B cell (primary cell): ENCODE measurements at regions not wholly inside any gene's neighbourhood (a gene's known extent, or its start where the extent isn't known, plus 50 kb on each side); places are given as distances from the start of the nearest gene placed in this dataset.

ENCODE experiments used
- ATAC-seq: fragments of 200-7000 bp; cut with Tn5 transposase; one replicate; pipeline ENCODE4 v1.10.0; 2021; ENCODE audit warnings: low read depth, mild to moderate bottlenecking, moderate number of reproducible peaks, moderate library complexity
- CTCF ChIA-PET: fragments of 350-600 bp; sonication (Branson Sonifier 250); formaldehyde crosslinking; loops from one replicate; lab custom pipeline; 2021; ENCODE audit warnings: antibody characterized with exemption, inconsistent platforms; lab: Charles Lee
- POLR2A ChIA-PET: fragments of 350-600 bp; sonication (Branson Sonifier 250); formaldehyde crosslinking; loops from one replicate; lab custom pipeline; 2021; ENCODE audit warnings: antibody characterized with exemption; lab: Charles Lee
- DNase-seq: peaks from one replicate; pipeline ENCODE4 v3.0.0; 2013
- H2AFZ ChIP-seq: 2 replicates; pipeline ENCODE4 v1.6.1; 2012; ENCODE audit warnings: mild to moderate bottlenecking, low read depth, low read length; ENCODE audit not compliant: insufficient read depth, poor library complexity, severe bottlenecking
- H3K27ac ChIP-seq, 2 donors: 1 replicate in 1 of 2; 2 replicates in 1 of 2; pipeline ENCODE4 v1.5.1; 2012 to 2013; ENCODE audit warnings: low read length in 2 of 2, mild to moderate bottlenecking in 2 of 2, moderate library complexity in 1 of 2
- H3K27me3 ChIP-seq, 4 experiments: fragments of 200-600 bp in 1 of 4; sonication (generic) in 1 of 4; replicated peaks in 1 of 4; 1 replicate in 2 of 4; 2 replicates in 2 of 4; pipeline versions ENCODE4 v1.6.1 to v1.7.0; 2013 to 2016; ENCODE audit warnings: low read length in 3 of 4, mild to moderate bottlenecking in 2 of 4, mixed read lengths in 1 of 4, moderate library complexity in 1 of 4; ENCODE audit not compliant: insufficient read depth in 4 of 4, control insufficient read depth in 3 of 4; ENCODE audit errors: control extremely low read depth in 1 of 4
- H3K36me3 ChIP-seq, 2 experiments: replicated peaks in 1 of 2; 1 replicate in 1 of 2; 2 replicates in 1 of 2; pipeline versions ENCODE4 v1.6.1 to v1.7.1; 2013; ENCODE audit warnings: low read length in 1 of 2; ENCODE audit not compliant: insufficient read depth in 2 of 2, control insufficient read depth in 1 of 2; ENCODE audit errors: control extremely low read depth in 1 of 2, extremely low read depth in 1 of 2
- H3K4me1 ChIP-seq, 2 donors: fragments of 200-600 bp in 1 of 2; sonication (generic) in 1 of 2; 1 replicate in 1 of 2; 2 replicates in 1 of 2; pipeline versions ENCODE4 v1.5.1 to v1.6.1; 2013 to 2017; ENCODE audit warnings: low read length in 2 of 2; ENCODE audit not compliant: control insufficient read depth in 2 of 2, insufficient read depth in 2 of 2
- H3K4me2 ChIP-seq: replicated peaks from 2 replicates; pipeline ENCODE3; 2012; ENCODE audit warnings: mild to moderate bottlenecking, low read depth, low read length; ENCODE audit not compliant: poor library complexity, severe bottlenecking
- H3K4me3 ChIP-seq, 5 experiments: fragments of 200-600 bp in 1 of 5; sonication (generic) in 1 of 5; 1 replicate in 3 of 5; 2 replicates in 2 of 5; pipeline versions ENCODE4 v1.5.1 to v1.7.0; 2011 to 2016; ENCODE audit warnings: low read length in 4 of 5, mild to moderate bottlenecking in 4 of 5, low read depth in 2 of 5, control low read depth in 1 of 5, moderate library complexity in 1 of 5; ENCODE audit not compliant: insufficient read depth in 1 of 5; ENCODE audit errors: control extremely low read depth in 1 of 5, extremely low read depth in 1 of 5
- H3K79me2 ChIP-seq: fragments of 200-600 bp; sonication (generic); one replicate; pipeline ENCODE4 v1.6.0; 2016; ENCODE audit warnings: low read length; ENCODE audit not compliant: control insufficient read depth, insufficient read depth
- H3K9ac ChIP-seq: fragments of 200-600 bp; sonication (generic); 2 replicates; pipeline ENCODE4 v1.6.1; 2017; ENCODE audit warnings: mild to moderate bottlenecking, low read length, moderate library complexity
- H3K9me3 ChIP-seq, 3 donors: one replicate each; pipeline versions ENCODE4 v1.6.1 to v1.7.1; 2013; ENCODE audit warnings: low read length in 2 of 3; ENCODE audit not compliant: control insufficient read depth in 2 of 3, insufficient read depth in 1 of 3; ENCODE audit errors: control extremely low read depth in 1 of 3
- H4K20me1 ChIP-seq: 2 replicates; pipeline ENCODE4 v1.6.0; 2012; ENCODE audit warnings: mild to moderate bottlenecking, low read length; ENCODE audit not compliant: insufficient read depth, control insufficient read depth, poor library complexity, severe bottlenecking
- H3K27ac Mint-ChIP-seq: one replicate; pipeline ENCODE4 v1.8.0; 2021; ENCODE audit warnings: mixed read lengths
- H3K27me3 Mint-ChIP-seq: one replicate; pipeline ENCODE4 v1.8.0; 2021; ENCODE audit warnings: mixed read lengths
- H3K4me1 Mint-ChIP-seq: one replicate; pipeline ENCODE4 v1.8.0; 2021; ENCODE audit warnings: mixed read lengths
- H3K4me3 Mint-ChIP-seq: one replicate; pipeline ENCODE4 v1.8.0; 2021; ENCODE audit warnings: mixed read lengths
- H3K9me3 Mint-ChIP-seq: one replicate; pipeline ENCODE4 v1.8.0; 2022; ENCODE audit warnings: mixed read lengths; ENCODE audit not compliant: insufficient read depth
- CTCF ChIP-seq: fragments of 200-600 bp; IDR thresholded peaks from one replicate; pipeline ENCODE4 v1.8.0; 2022; ENCODE audit warnings: antibody characterized with exemption, mild to moderate bottlenecking
- EZH2 ChIP-seq: IDR thresholded peaks from 2 replicates; pipeline ENCODE4 v1.6.1; 2012; ENCODE audit warnings: borderline replicate concordance, low read depth, mild to moderate bottlenecking, moderate library complexity, low read length; ENCODE audit not compliant: insufficient read depth, poor library complexity, severe bottlenecking
- WGBS: methylation state at CpG from one replicate; pipeline ENCODE4 v1.1.5; 2013; ENCODE audit warnings: missing lambda C conversion rate; ENCODE audit not compliant: insufficient coverage; 5-methylcytosine and 5-hydroxymethylcytosine counted together
- intact Hi-C: fragments of 100-400 bp; cut with micrococcal nuclease; formaldehyde crosslinking; loops from one replicate; pipeline ENCODE4 v1.10.0; 2022

GRCh38 chr13:31031482-31031881 lies 99.0 kb downstream of the TEX26 start:
- Mint-ChIP-seq H3K4me1 (no peaks in the 10 kb centered on the region), H3K27ac (no peak overlapping the region), H3K27me3 (peaks cover 47% of the 10 kb centered on the region), H3K9me3 (no peaks in the 10 kb centered on the region), H3K4me3 (no peak overlapping the region)
- no peak for TF ChIP-seq EZH2
- TF ChIP-seq CTCF: no peak
- no peaks in the 10 kb centered on the region for H3K36me3 ChIP-seq
- H3K4me3 ChIP-seq: no peak overlapping the region
- H3K27ac ChIP-seq: no peak overlapping the region
- H3K9me3 ChIP-seq: peaks cover 0 to 2% (median 0%) of the 10 kb centered on the region in 3 donors
- H2AFZ ChIP-seq: no peak overlapping the region
- intact Hi-C loops: no loop called here
- DNase-seq (no peak), ATAC-seq (no peak)
- H3K4me1 ChIP-seq: no peaks in the 10 kb centered on the region
- H3K9ac ChIP-seq: no peak overlapping the region
- POLR2A ChIA-PET: no interaction called here
- H3K4me2 ChIP-seq: no peak overlapping the region
- H3K79me2 ChIP-seq: no peaks in the 10 kb centered on the region
- peaks cover 0 to 4% (median 0%) of the 10 kb centered on the region in 4 experiments for H3K27me3 ChIP-seq
- H4K20me1 ChIP-seq: no peaks in the 10 kb centered on the region
- 79% methylated on average over 2 of the region's 6 CpGs for WGBS
- CTCF ChIA-PET: interaction anchor here (1.7 kb wide), 1 partner anchor 13 kb away, joined by 7 read pairs; no protein-coding TSS in a partner anchor

DNA sequence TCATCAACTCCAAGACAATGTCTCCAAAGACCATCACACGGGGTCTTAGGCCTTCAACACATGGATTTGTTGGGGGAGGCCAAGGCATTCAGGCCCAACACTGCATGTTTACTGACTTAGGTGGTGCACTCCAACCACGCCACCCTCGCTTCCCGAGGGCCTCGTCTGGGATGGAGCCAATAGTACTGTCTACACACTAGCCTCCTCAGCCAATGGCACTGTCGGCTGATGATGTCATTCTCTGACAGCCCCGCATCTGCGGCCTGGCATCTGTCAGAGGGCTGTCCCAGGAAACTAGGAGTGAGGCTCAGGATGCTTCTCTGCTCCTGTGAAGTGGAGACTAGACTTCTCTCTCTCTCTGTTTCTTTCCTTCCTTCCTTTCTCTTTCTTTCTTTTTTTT lies 96.6 kb downstream of the TEX26 start:
- H4K20me1 ChIP-seq: no peaks in the 10 kb centered on the region
- H3K27ac ChIP-seq: no peak overlapping the region
- TF ChIP-seq CTCF (no peak), EZH2 (no peak)
- intact Hi-C loops: no loop called here
- peaks cover 0 to 2% (median 0%) of the 10 kb centered on the region in 3 donors for H3K9me3 ChIP-seq
- H3K27ac Mint-ChIP-seq: no peak overlapping the region
- WGBS: 78% methylated on average over 6 of the region's 8 CpGs
- no peak for ATAC-seq
- H3K4me3 Mint-ChIP-seq: no peak overlapping the region
- DNase-seq: no peak
- no peaks in the 10 kb centered on the region for H3K4me1 ChIP-seq
- H2AFZ ChIP-seq: no peak overlapping the region
- H3K4me3 ChIP-seq: no peak overlapping the region
- no peaks in the 10 kb centered on the region for H3K9me3 Mint-ChIP-seq
- H3K36me3 ChIP-seq: no peaks in the 10 kb centered on the region
- POLR2A ChIA-PET: no interaction called here
- CTCF ChIA-PET: no interaction called here
- no peaks in the 10 kb centered on the region for H3K4me1 Mint-ChIP-seq
- H3K27me3 Mint-ChIP-seq: peaks cover 36% of the 10 kb centered on the region
- no peak overlapping the region for H3K9ac ChIP-seq
- no peaks in the 10 kb centered on the region for H3K79me2 ChIP-seq
- H3K27me3 ChIP-seq: peaks cover 0 to 4% (median 0%) of the 10 kb centered on the region in 4 experiments
- no peak overlapping the region for H3K4me2 ChIP-seq
